HG02943 (cell line): ENCODE measurements at regions not wholly inside any gene's neighbourhood (a gene's known extent, or its start where the extent isn't known, plus 50 kb on each side); places are given as distances from the start of the nearest gene placed in this dataset.
"Not testable (repeated sequence)": the region's sequence is repeated elsewhere in the genome, so short reads cannot be mapped to it uniquely, and the experiment has no call there.

Experiments
- ATAC-seq: cut with Tn5 transposase; IDR thresholded peaks from one replicate; pipeline ENCODE4 v1.9.1; 2021; ENCODE audit warnings: mild to moderate bottlenecking, low read depth, moderate library complexity; ENCODE audit not compliant: unreplicated experiment

DNA sequence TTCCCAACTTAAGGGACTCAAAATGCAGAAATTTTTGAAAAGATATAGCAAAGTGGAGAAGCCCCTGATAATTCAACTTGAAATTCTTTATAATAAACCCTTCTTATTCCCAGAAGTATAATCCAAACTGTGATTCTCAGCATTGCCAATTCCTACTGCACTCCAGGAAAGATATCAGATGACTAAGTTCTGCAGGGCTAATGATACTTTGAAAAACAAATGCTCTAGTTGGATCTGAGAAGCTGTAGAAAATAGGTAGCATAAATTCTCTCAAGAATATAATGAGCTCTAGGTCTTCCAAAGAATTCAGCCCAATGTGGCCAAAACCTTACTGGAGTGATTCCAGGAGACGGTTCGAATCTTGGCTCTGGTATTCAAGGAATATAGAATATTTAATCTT lies 294.0 kb upstream of the PTBP2 start:
- ATAC-seq = no peak

DNA sequence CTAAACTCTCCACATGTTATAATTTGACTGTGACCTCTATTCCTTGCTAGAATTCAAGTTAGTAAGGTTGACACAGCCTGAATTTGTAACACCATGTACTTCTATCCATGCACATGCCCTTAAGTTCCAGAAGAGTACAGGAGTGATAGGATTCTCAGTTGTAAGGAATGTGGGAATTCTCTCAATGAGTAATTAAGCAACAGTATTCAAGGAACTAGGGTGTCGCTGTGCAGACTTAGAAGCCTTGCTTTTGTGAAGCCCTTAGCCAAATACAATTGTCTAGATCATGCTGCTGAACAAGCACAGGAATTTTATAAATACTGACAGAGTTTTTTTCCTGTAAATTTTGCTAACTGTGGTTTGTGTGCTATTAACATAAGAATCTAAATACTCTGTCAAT lies 276.3 kb upstream of the PTBP2 start:
- ATAC-seq = no peak

DNA sequence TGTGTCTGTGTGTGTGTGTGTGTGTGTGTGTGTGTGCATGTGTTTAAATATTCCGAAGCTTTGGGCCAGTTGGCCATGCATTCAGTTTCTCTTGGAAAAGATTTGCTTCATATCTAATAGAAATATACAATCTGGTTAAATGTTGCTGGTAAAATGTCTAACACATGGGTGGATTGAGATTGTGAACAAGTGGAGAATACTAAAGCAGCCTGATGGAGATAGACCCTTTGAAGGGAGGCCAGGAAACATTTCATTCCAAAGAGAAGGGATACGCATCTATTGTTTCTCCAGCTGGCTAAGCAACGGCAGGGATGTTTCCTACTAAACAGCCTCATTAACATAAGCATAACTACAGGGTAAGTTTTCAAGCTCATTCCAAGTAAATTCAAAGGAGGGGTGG lies 257.5 kb upstream of the PTBP2 start:
- no peak for ATAC-seq

- no peak for ATAC-seq
Observed at GRCh38 chr1:96464522-96464921, 257.1 kb upstream of the PTBP2 start.

- no peak for ATAC-seq
Observed at GRCh38 chr1:96464991-96465390, 256.6 kb upstream of the PTBP2 start.

DNA sequence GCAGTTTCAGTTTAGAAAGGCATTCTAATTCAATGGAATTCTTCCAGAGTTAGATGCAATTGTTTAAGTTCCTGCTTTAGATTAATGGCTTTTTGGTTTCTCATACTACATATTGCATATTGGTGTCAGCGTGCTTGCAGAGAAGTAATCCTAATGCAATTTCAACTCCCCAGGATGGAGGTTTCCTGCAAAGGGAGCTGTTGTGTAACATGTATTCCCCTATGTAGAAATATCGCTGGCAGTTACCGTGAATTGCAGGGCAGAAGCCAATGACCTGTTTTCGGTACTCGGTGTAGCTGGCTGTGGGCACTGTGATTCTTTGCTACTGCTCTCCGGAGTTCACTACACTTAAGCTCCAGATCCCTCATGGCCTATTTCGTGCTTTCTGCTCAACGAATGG lies 256.1 kb upstream of the PTBP2 start:
- no peak for ATAC-seq

DNA sequence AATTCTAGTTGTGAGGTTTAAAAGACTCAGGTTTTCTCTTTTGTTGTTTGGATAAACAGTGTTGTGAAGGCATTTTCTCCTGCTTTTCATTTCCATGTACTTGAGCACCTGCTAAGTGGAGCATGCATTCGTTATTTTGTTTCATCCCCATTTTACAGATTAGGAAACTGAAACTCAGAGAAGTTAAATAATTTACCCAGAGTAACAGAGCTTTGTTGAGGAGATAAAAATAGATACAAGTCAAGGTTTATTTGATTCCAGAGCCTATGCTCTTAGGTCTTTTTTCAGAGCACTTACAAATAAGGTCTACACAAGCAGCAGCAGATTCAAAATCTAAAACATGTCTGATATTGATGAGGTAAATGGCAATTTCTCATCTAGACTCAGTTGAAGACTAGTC lies 254.7 kb upstream of the PTBP2 start:
- ATAC-seq = no peak

DNA sequence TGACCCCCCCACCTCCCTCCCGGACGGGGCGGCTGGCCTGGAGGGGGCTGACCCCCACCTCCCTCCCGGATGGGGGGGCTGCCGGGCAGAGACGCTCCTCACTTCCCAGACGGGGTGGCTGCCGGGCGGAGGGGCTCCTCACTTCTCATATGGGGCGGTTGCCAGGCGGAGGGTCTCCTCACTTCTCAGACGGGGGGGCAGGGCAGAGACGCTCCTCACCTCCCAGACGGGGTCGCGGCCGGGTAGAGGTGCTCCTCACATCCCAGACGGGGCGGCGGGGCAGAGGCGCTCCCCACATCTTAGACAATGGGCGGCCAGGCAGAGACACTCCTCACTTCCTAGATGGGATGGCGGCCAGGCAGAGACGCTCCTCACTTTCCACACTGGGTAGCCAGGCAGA lies 251.9 kb upstream of the PTBP2 start:
- not testable (repeated sequence) for ATAC-seq

DNA sequence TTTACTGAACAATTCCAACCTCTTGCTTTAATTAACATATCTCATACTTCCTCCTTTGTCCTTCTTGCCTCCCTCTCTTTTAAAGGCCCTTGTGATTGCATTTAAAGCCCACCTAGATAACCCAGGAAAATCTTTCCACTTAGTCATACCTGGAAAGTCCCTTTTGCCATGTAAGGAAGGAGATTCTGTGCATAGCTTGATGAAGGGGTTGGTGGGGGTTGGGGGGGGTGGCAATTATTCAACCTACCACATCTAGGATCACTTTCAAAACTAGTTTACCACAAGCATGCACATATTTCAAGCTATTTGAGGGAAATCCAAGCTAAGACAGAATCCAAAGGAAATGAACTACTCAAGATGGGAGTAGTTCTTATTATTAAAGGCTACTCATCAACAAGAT lies 249.1 kb upstream of the PTBP2 start:
- no peak for ATAC-seq

GRCh38 chr1:96473791-96474434 lies 247.7 kb upstream of the PTBP2 start:
- ATAC-seq = no peak

DNA sequence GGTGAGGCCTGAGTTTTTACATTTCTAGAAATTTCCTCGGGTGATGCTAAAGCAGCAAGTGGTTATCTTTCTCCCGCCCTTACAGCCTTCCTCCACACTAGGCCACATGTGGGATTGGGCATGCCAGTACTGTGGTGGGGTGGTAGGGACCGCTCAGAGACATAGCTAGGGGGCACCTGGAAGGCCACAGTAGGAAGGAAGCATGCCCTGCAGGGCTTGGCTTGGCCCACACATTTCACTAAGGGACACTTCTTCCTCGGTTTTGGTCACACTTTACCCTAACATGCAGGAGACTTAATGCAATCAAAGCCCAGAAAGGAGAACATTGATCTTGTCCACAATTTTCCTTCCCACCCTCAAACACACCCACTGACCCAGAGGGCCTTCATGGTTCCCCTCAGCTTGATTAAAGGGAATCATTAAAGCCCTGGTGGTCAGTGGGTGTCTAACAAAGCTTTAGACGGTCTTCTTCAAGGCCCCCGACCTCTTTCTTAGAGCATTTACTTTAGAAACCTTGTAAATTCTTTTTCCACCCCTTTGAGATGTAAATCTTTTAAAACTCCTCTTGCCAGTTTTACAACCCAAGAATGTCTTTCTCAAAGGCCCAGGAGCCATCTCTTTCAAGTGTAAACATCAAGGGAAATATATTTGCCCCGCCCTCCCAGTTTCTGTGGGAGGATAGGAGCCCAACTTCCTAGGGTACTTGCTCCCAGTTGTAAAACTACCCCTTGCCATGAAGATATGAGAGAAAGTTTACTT lies 246.4 kb upstream of the PTBP2 start:
- no peak for ATAC-seq

- ATAC-seq = no peak
Observed at GRCh38 chr1:96475903-96476302, 245.7 kb upstream of the PTBP2 start.

DNA sequence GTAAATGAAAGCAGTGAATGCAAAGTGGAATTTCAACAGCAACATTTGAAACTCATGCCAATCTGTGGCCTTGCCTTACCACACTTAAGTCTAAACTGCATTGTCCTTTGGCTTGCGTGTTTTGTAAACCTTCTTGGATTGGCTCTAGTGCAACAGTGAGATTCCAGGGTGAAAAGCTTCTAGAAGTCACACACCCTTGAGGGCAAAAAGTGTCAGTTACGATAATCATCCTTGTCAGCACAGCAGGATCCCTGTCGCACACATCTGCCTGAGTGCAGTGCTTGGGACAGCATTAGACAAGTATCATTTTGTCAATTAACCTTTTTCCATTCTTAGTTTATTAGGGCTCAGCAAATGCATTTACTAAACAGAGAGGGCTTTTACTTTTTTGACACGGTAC lies 243.4 kb upstream of the PTBP2 start:
- no peak for ATAC-seq

GRCh38 chr1:96481409-96481808 lies 240.2 kb upstream of the PTBP2 start:
- ATAC-seq = no peak

GRCh38 chr1:96482616-96483015 lies 239.0 kb upstream of the PTBP2 start:
- no peak for ATAC-seq

DNA sequence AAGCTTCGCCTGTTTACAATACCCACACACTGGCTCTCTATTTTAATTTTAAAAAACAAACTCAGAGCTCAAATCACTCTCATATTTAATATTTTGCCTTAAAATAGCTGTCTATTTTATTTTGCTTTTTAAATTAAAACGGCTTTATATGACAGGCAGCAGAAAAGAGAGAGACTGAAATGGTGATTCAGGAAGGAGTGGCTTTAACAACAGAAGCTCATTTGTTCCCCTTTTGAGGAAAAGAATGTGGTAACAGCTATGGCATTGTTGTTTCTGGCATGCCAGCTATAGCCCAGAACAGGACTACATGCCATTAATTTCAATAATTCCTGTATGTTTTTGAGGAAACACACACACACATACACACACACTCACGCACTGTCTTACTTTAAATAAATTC lies 234.2 kb upstream of the PTBP2 start:
- no peak for ATAC-seq

- ATAC-seq = no peak
Observed at GRCh38 chr1:96487971-96488370, 233.6 kb upstream of the PTBP2 start.

GRCh38 chr1:96488777-96489176 lies 232.8 kb upstream of the PTBP2 start:
- peak; percentile 69 for ATAC-seq

DNA sequence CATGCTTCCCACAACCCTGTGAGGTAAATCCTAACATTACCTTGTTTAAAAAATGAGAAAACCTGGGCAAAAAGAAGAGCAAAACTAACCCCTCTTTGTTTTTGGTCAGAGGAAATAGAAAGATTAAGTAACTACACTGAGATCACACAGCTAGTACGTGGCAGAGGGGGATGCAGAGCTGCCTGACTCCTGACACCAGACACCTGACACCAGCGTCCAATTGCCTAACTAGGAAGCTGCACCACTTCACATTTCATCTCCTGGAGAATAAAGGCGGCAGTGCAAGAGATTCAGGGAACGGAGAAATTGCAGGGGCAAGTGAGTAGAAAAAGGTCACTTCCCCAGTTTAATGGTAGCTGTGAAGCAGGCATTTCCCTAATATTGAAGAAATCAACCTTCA lies 229.3 kb upstream of the PTBP2 start:
- ATAC-seq = no peak

DNA sequence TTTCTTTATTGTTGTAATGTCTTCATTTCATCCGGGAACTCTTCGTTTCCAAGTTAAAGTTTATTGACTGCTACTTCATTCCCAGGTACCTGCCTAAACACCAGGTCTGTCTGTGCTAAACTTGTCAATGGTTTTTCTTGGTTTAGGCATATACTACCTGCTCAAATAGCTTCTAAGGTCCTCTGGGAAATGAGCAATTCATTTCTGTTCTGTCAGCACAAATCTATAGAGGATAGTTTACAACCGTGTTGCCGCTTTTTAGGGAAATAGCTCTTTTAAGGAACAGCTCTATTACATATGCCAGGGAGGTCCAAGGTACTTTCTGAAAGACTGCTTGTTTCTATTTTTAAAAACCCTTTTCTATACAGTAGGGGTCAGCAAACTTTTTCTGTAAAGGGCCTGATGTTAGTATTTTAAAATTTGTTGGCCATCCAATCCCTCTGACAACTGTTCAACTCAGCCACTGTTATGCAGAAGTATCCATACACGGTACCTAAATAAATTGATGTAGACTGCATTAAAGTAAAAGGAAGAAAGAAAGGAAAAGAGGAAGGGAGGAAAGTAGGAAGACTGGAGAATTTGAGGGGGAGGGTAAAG lies 222.7 kb upstream of the PTBP2 start:
- no peak for ATAC-seq

GRCh38 chr1:96508233-96508632 lies 213.4 kb upstream of the PTBP2 start:
- no peak for ATAC-seq

GRCh38 chr1:96509339-96509738 lies 212.2 kb upstream of the PTBP2 start:
- ATAC-seq = no peak
